HCT116 (cell line): ENCODE measurements at regions not wholly inside any gene's neighbourhood (a gene's known extent, or its start where the extent isn't known, plus 50 kb on each side); places are given as distances from the start of the nearest gene placed in this dataset.
A peak's percentile ranks its signal among the peaks of the same experiment; 100 is the strongest.

Source experiments
- ATAC-seq: fragments of 200-7000 bp; cut with Tn5 transposase; 2 replicates; pipeline ENCODE4 v1.9.1; 2020; ENCODE audit warnings: mild to moderate bottlenecking, moderate library complexity
- BruUV-seq: library from RNA; stranded (reverse); fragments of 400-500 nt; replicated peaks from 2 replicates; lab custom pipeline; 2021; lab: Mats Ljungman, UMichigan
- CTCF ChIA-PET: fragments of 300-600 bp; sonication (Branson Sonifier 250); formaldehyde crosslinking; loops from one replicate; lab custom pipeline; 2021; ENCODE audit warnings: antibody characterized with exemption; lab: Charles Lee
- POLR2A ChIA-PET: fragments of 300-600, 350-600 bp; sonication (Branson Sonifier 250); formaldehyde crosslinking; loops from one replicate; lab custom pipeline; 2021; ENCODE audit warnings: antibody characterized with exemption; lab: Charles Lee
- RAD21 ChIA-PET, 2 experiments: fragments of 300-600 bp; sonication (Branson Sonifier 250); formaldehyde crosslinking; loops; one replicate each; lab custom pipeline; 2023; ENCODE audit warnings: low total read pairs in 2 of 2; ENCODE audit not compliant: uncharacterized antibody in 2 of 2, unreplicated experiment in 2 of 2, low non-redundant PET in 1 of 2; lab: Charles Lee
- DNase-seq: peaks from one replicate; pipeline ENCODE4 v3.0.0-alpha.2; 2010; ENCODE audit warnings: low read depth, low spot score
- H2AFZ ChIP-seq: fragments of 200-600 bp; shearing (Covaris generic), sonication (generic); 2 replicates; pipeline ENCODE4 v1.6.1; 2017; ENCODE audit warnings: low read depth, mixed run types, mixed read lengths, antibody characterized with exemption, low read length; ENCODE audit not compliant: poor library complexity, severe bottlenecking
- H3K27ac ChIP-seq: 2 replicates; pipeline ENCODE4 v1.5.1; 2012; ENCODE audit warnings: low read depth, low read length
- H3K27me3 ChIP-seq: fragments of 200-600 bp; sonication (generic); 2 replicates; pipeline ENCODE4 v1.6.1; 2016; ENCODE audit warnings: mixed run types, low read length, mixed read lengths; ENCODE audit not compliant: insufficient read depth
- H3K36me3 ChIP-seq, 2 experiments: fragments of 200-500 bp in 1 of 2; fragments of 200-600 bp in 1 of 2; sonication (Bioruptor generic) in 1 of 2; sonication (generic) in 1 of 2; 2 replicates each; pipeline versions ENCODE4 v1.5.1 to v1.6.1; 2014 to 2016; ENCODE audit warnings: low read length in 2 of 2, inconsistent platforms in 1 of 2, mixed read lengths in 1 of 2, mixed run types in 1 of 2; ENCODE audit not compliant: insufficient read depth in 2 of 2, control insufficient read depth in 1 of 2
- H3K4me1 ChIP-seq, 2 experiments: fragments of 200-600 bp in 1 of 2; sonication (generic) in 1 of 2; 2 replicates each; pipeline versions ENCODE4 v1.5.1 to v1.6.1; 2012 to 2017; ENCODE audit warnings: low read length in 2 of 2, inconsistent platforms in 1 of 2, mild to moderate bottlenecking in 1 of 2, mixed read lengths in 1 of 2, mixed run types in 1 of 2, moderate library complexity in 1 of 2; ENCODE audit not compliant: insufficient read depth in 2 of 2, control insufficient read depth in 1 of 2
- H3K4me2 ChIP-seq: fragments of 200-600 bp; sonication (generic); 2 replicates; pipeline ENCODE4 v1.6.1; 2017; ENCODE audit warnings: mixed run types, low read length, mixed read lengths
- H3K4me3 ChIP-seq, 2 experiments: fragments of 200-600 bp in 1 of 2; sonication (generic) in 1 of 2; replicated peaks in 1 of 2; 2 replicates each; pipeline ENCODE4 v1.5.1; 2011 to 2016; ENCODE audit warnings: low read length in 2 of 2, control low read depth in 1 of 2, low read depth in 1 of 2, mild to moderate bottlenecking in 1 of 2, mixed read lengths in 1 of 2, mixed run types in 1 of 2
- H3K79me2 ChIP-seq: fragments of 200-600 bp; sonication (generic); 2 replicates; pipeline ENCODE4 v1.6.1; 2017; ENCODE audit warnings: mild to moderate bottlenecking, mixed run types, low read length, moderate library complexity, mixed read lengths; ENCODE audit not compliant: insufficient read depth
- H3K9ac ChIP-seq: fragments of 200-600 bp; sonication (generic); 2 replicates; pipeline ENCODE4 v1.6.1; 2016; ENCODE audit warnings: low read length, mixed read lengths
- H3K9me2 ChIP-seq: fragments of 200-600 bp; sonication (generic), shearing (Covaris generic); 2 replicates; pipeline ENCODE4 v1.6.1; 2017; ENCODE audit warnings: mixed run types, mild to moderate bottlenecking, moderate library complexity; ENCODE audit not compliant: insufficient read depth
- H3K9me3 ChIP-seq, 2 experiments: fragments of 200-500 bp in 1 of 2; fragments of 200-600 bp in 1 of 2; sonication (Bioruptor generic) in 1 of 2; sonication (generic) in 1 of 2; 2 replicates each; pipeline ENCODE4 v1.6.1; 2014 to 2017; ENCODE audit warnings: low read length in 2 of 2, mixed read lengths in 2 of 2, inconsistent platforms in 1 of 2, low read depth in 1 of 2, mild to moderate bottlenecking in 1 of 2, mixed run types in 1 of 2, moderate library complexity in 1 of 2; ENCODE audit not compliant: control insufficient read depth in 1 of 2, insufficient read depth in 1 of 2
- H4K20me1 ChIP-seq: fragments of 200-600 bp; sonication (generic), shearing (Covaris generic); 2 replicates; pipeline ENCODE4 v1.6.1; 2017; ENCODE audit warnings: mixed run types, mild to moderate bottlenecking, moderate library complexity; ENCODE audit not compliant: insufficient read depth
- CEBPB ChIP-seq: IDR thresholded peaks from 2 replicates; pipeline ENCODE4 v1.6.1; 2012; ENCODE audit warnings: low read depth
- EGR1 ChIP-seq: IDR thresholded peaks from 2 replicates; pipeline ENCODE4 v1.6.1; 2012; ENCODE audit warnings: low read depth
- EZH2phosphoT487 ChIP-seq: fragments of 200-600 bp; IDR thresholded peaks from 2 replicates; pipeline ENCODE4 v1.6.1; 2018; ENCODE audit warnings: antibody characterized with exemption, borderline replicate concordance
- POLR2A ChIP-seq: IDR thresholded peaks from 2 replicates; pipeline ENCODE4 v1.7.0; 2011; ENCODE audit warnings: borderline replicate concordance; ENCODE audit not compliant: insufficient read depth, insufficient read length; ENCODE audit errors: extremely low read depth
- POLR2AphosphoS5 ChIP-seq: IDR thresholded peaks from 2 replicates; pipeline ENCODE4 v1.6.1; 2011; ENCODE audit warnings: mild to moderate bottlenecking, low read depth, low read length, moderate library complexity
- RAD21 ChIP-seq: IDR thresholded peaks from 2 replicates; pipeline ENCODE4 v1.6.1; 2012; ENCODE audit warnings: low read depth, mild to moderate bottlenecking
- SIN3A ChIP-seq: IDR thresholded peaks from 2 replicates; pipeline ENCODE4 v1.6.1; 2012; ENCODE audit warnings: low read depth
- SP1 ChIP-seq: IDR thresholded peaks from 2 replicates; pipeline ENCODE4 v1.6.1; 2012; ENCODE audit warnings: low read depth
- ZNF274 ChIP-seq: fragments of 200-500 bp; sonication (Bioruptor generic); IDR thresholded peaks from 2 replicates; pipeline ENCODE4 v1.6.1; 2014; ENCODE audit warnings: mild to moderate bottlenecking, low read depth, low read length, inconsistent platforms
- intact Hi-C: fragments of 100-400 bp; cut with micrococcal nuclease; formaldehyde crosslinking; loops from 2 replicates; pipeline ENCODE4 v1.10.0; 2022
- TF ChIP-seq, protein P1 (sequence below): IDR thresholded peaks from 2 replicates; pipeline ENCODE4 v1.6.1; 2012
- TF ChIP-seq, protein P2 (sequence below), 3 experiments: fragments of 200-600 bp in 1 of 3; sonication (generic) in 1 of 3; IDR thresholded peaks in 2 of 3; conservative IDR thresholded peaks in 1 of 3; 2 replicates each; pipeline ENCODE4 v1.5.1; 2012 to 2017; ENCODE audit warnings: low read depth in 2 of 3, low read length in 2 of 3, antibody characterized with exemption in 1 of 3, borderline replicate concordance in 1 of 3, control low read depth in 1 of 3, mild to moderate bottlenecking in 1 of 3, mixed read lengths in 1 of 3, mixed run types in 1 of 3, moderate library complexity in 1 of 3; ENCODE audit not compliant: insufficient read depth in 1 of 3

DNA sequence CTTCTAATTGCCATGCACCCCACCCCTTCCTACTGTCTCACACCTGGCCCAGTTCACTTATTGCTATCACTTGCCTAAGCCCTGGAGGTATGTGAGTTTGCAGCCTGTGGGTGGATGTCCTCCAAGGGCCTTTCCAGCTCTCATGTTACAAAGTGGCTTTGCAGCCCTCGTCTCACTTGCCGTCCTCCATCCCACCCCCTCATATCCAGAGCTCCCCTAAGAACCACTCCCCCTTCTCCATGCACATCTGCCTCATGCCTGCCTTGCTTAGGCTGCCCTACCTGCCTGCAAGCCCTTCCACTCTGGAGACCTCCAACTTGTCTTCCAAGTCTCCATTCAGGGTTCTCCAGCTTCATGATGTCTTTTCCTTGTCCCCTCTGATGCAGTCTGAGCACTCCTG lies 119.4 kb upstream of the NLRP1 start:
- no peaks in the 10 kb centered on the region for H3K36me3 ChIP-seq
- no peak overlapping the region for H3K9ac ChIP-seq
- no peaks in the 10 kb centered on the region for H3K4me1 ChIP-seq
- H3K79me2 ChIP-seq: no peaks in the 10 kb centered on the region
- no peak overlapping the region for H2AFZ ChIP-seq
- H3K9me3 ChIP-seq: no peaks in the 10 kb centered on the region
- ChIA-PET CTCF (interaction anchor here (2.2 kb wide), 1 partner anchor 9 kb away, joined by 5 read pairs; no protein-coding TSS in a partner anchor), POLR2A (no interaction called here), RAD21 (no interaction called here)
- intact Hi-C loops: no loop called here
- ATAC-seq (no peak), DNase-seq (no peak)
- H3K27ac ChIP-seq: no peak overlapping the region
- no TSS peak for BruUV-seq
- H3K27me3 ChIP-seq: peaks cover 41% of the 10 kb centered on the region
- H3K9me2 ChIP-seq: no peaks in the 10 kb centered on the region
- H3K4me2 ChIP-seq: no peak overlapping the region
- no peak overlapping the region for H3K4me3 ChIP-seq
- no peak for TF ChIP-seq CEBPB
- no peak for TF ChIP-seq SP1
- no peak for TF ChIP-seq ZNF274
- no peak for TF ChIP-seq EGR1
- H4K20me1 ChIP-seq: no peaks in the 10 kb centered on the region

DNA sequence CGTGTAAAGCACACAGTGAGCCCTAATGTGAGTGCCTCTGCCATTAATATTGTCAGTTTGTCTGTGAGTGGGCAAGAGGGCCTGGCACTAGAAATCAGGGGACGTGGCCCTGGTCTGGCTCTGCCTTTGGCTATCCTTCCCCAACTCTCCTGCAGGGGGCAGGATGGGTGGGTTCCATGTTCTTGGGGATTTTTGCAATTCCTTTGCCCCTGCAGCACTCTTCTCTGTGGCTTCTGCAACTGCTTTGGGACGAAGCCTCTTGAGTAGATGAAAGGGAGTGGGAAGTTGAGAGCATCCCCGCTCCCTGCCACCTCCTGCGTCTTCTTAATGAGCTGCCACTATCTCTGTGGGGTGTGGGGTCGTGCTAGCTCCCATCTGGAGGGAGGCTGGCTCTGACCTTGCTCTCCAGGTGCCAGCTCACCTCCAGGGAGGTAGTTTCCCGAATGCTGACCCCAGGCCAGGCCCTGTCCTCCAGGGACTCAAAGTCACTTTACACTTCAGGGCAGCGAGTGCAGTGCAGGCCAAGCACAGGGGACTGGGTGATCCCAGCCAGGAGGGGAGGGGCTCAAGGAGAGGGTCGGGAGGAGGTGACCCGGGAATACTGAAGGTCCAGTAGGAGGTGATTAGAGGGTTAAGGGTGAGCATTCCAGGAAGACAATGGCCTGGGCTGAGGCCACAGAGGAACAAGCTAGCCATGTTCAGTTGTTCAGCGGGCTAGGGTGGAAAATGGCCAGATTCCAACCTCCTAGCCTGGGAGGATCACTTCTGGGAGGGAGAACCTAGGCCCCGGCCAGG lies 121.0 kb upstream of the NLRP1 start:
- Histone ChIP-seq H3K4me2 (no peak overlapping the region), H4K20me1 (no peaks in the 10 kb centered on the region), H3K9ac (no peak overlapping the region), H2AFZ (no peak overlapping the region), H3K27me3 (peaks cover 33% of the 10 kb centered on the region), H3K9me3 (no peaks in the 10 kb centered on the region), H3K36me3 (no peaks in the 10 kb centered on the region), H3K9me2 (no peaks in the 10 kb centered on the region), H3K4me3 (no peak overlapping the region), H3K27ac (no peak overlapping the region), H3K4me1 (no peaks in the 10 kb centered on the region), H3K79me2 (no peaks in the 10 kb centered on the region)
- DNase-seq (no peak), ATAC-seq (peak; percentile 66)
- TF ChIP-seq POLR2AphosphoS5: no peak
- TF ChIP-seq RAD21: peak; percentile 34
- no peak for TF ChIP-seq POLR2A
- TF ChIP-seq EZH2phosphoT487: no peak
- no peak for TF ChIP-seq SIN3A
- TF ChIP-seq, protein P1, sequence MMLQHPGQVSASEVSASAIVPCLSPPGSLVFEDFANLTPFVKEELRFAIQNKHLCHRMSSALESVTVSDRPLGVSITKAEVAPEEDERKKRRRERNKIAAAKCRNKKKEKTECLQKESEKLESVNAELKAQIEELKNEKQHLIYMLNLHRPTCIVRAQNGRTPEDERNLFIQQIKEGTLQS: no peak
- TF ChIP-seq, protein P2, sequence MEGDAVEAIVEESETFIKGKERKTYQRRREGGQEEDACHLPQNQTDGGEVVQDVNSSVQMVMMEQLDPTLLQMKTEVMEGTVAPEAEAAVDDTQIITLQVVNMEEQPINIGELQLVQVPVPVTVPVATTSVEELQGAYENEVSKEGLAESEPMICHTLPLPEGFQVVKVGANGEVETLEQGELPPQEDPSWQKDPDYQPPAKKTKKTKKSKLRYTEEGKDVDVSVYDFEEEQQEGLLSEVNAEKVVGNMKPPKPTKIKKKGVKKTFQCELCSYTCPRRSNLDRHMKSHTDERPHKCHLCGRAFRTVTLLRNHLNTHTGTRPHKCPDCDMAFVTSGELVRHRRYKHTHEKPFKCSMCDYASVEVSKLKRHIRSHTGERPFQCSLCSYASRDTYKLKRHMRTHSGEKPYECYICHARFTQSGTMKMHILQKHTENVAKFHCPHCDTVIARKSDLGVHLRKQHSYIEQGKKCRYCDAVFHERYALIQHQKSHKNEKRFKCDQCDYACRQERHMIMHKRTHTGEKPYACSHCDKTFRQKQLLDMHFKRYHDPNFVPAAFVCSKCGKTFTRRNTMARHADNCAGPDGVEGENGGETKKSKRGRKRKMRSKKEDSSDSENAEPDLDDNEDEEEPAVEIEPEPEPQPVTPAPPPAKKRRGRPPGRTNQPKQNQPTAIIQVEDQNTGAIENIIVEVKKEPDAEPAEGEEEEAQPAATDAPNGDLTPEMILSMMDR (IDR thresholded peaks at IDR 0.05 in 2 of 3, conservative IDR thresholded peaks at IDR 0.05 in 1 of 3; ENCODE audit: borderline replicate concordance in 1 of 3, insufficient read depth in 1 of 3, low read depth in 2 of 3, low read length in 2 of 3): peak; percentile 18 to 67 (median 60); a peak in 5 of 6 replicates
- RAD21 ChIA-PET: interaction anchor here in 1 of 2 experiments (1.4 kb wide), 1 partner anchor 118 kb away, joined by 3 read pairs; no protein-coding TSS in a partner anchor
- BruUV-seq: no TSS peak
- CTCF ChIA-PET: interaction anchor here (1.0 to 2.1 kb wide), 6 partner anchors 11 to 363 kb away, joined by 3 to 8 read pairs (median 4); no protein-coding TSS in a partner anchor
- intact Hi-C loops: loop anchor here (5.0 kb wide), 2 partner anchors 98 to 707 kb away; no protein-coding TSS in a partner anchor
- POLR2A ChIA-PET: no interaction called here
